GM12864 (cell line): ENCODE measurements at regions not wholly inside any gene's neighbourhood (a gene's known extent, or its start where the extent isn't known, plus 50 kb on each side); places are given as distances from the start of the nearest gene placed in this dataset.

ENCODE experiments used
- DNase-seq: peaks from one replicate; pipeline ENCODE4 v3.0.0-alpha.2; 2011; ENCODE audit warnings: low read depth
- H3K4me3 ChIP-seq: 2 replicates; pipeline ENCODE4 v1.5.1; 2011; ENCODE audit warnings: mild to moderate bottlenecking, low read depth, low read length, control low read depth
- TF ChIP-seq, protein P1 (sequence below): IDR thresholded peaks from 2 replicates; pipeline ENCODE4 v1.5.1; 2011; ENCODE audit warnings: low read depth, mild to moderate bottlenecking, moderate library complexity, low read length, control low read depth, inconsistent platforms; ENCODE audit errors: missing control alignments

DNA sequence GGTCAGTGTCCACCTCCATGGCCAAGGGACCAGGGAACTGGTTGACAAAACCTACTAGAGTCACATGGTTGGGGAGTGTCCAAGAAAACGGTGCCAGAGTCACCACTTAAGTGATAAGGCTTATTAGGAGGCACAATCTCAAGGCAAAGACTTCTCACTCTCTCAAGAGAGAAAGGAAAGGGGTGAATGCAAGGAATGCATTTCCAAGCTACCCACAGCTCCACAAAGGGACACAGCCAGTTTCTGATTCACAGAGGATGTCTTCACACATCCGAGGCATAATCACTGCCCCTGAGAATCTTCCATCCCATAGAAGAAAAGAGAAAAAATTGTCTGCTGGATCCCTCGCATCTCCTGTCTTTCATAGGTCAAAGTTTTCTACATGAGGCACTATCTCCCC, 269.3 kb downstream of the TNS1 start:
- no peak for DNase-seq
- no peak overlapping the region for H3K4me3 ChIP-seq
- TF ChIP-seq, protein P1, sequence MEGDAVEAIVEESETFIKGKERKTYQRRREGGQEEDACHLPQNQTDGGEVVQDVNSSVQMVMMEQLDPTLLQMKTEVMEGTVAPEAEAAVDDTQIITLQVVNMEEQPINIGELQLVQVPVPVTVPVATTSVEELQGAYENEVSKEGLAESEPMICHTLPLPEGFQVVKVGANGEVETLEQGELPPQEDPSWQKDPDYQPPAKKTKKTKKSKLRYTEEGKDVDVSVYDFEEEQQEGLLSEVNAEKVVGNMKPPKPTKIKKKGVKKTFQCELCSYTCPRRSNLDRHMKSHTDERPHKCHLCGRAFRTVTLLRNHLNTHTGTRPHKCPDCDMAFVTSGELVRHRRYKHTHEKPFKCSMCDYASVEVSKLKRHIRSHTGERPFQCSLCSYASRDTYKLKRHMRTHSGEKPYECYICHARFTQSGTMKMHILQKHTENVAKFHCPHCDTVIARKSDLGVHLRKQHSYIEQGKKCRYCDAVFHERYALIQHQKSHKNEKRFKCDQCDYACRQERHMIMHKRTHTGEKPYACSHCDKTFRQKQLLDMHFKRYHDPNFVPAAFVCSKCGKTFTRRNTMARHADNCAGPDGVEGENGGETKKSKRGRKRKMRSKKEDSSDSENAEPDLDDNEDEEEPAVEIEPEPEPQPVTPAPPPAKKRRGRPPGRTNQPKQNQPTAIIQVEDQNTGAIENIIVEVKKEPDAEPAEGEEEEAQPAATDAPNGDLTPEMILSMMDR, result no peak

DNA sequence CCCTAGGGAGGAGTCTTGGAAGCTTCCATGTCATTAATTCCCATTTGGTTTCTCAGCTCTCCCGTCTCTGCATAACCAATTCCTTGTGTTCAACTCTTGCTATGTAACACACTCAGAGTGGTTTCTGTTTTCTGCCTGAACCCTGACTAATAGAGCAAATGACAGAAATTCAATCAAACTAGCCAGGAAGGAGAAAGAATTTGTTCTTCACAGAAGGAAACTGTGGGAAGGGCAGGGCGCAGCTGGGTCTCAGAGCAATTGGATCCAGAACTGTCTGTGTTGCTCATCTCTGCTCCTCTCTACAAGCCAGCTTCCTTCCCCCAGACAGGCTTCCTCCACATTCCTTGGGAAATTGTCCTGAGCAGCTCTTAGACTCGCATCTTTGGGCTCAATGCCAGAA, 269.8 kb downstream of the TNS1 start:
- H3K4me3 ChIP-seq, result no peak overlapping the region
- DNase-seq, result no peak
- TF ChIP-seq, protein P1, result no peak

DNA sequence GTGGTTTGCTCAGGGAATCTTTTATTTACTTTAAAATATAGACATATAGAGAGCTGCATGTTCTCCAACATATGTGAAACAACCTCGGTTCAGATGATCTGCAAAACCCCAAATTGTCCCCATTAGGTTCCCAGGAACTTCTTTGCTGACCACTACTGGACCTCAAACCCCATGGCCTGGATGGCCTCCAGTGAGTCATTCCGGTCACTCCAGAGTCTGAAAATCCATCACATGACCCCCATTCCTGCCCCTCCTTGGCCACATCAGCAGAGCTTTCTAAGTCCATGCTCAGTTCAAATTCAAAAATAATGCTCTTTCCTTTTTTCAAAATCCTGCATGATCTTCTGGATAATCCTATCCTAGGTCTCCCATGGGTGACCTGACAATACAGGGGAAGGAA, 271.0 kb downstream of the TNS1 start:
- DNase-seq, result no peak
- TF ChIP-seq, protein P1, result no peak
- no peak overlapping the region for H3K4me3 ChIP-seq

DNA sequence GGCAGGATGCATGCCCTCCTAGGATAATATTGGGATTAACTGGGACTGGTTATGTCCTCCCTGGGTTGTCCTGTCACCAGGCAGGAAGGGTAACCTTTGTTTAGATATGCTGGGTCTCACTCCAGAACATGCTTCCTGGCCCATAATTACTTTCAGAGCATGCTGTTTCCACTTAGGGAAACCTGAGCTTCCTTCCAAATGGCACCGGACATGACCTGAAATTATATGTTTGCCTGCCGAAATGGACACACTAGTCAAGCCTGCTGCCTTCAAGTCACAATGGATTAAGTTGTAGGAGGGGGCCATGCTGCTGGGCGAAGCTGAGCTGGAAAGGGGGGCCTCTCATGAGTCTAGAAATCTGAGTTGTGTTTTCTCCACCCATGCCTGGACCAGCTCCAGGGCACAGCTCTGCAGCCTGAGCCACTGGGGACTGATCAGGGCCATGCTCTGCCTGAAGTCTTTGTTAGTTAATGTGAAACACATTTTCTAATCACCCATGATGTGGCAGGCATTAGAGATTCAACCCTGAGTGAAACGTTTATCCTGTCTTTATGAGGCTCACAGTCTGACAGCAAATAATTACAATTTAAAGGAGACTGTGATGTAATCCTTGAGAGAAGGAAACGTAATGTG, 273.3 kb downstream of the TNS1 start:
- H3K4me3 ChIP-seq, result no peak overlapping the region
- DNase-seq, result no peak
- TF ChIP-seq, protein P1, result no peak

DNA sequence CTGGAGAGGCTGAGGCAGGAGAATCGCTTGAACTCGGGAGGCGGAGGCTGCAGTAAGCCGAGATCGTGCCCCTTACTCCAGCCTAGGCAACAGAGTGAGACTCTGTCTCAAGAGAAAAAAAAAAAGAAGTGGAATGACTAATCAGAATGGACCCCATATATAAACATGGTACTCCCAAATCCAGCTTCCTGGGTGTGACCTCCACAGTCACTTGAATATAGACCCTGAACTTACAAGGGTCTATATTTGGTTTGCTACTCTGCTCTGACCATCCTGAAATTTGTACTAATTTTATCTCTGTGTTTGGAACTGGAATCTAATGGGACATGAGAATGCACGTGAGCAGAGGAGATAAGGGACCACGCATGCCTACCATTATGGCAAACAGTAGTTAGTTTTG, 275.0 kb downstream of the TNS1 start:
- TF ChIP-seq, protein P1, result no peak
- DNase-seq, result no peak
- H3K4me3 ChIP-seq, result no peak overlapping the region

DNA sequence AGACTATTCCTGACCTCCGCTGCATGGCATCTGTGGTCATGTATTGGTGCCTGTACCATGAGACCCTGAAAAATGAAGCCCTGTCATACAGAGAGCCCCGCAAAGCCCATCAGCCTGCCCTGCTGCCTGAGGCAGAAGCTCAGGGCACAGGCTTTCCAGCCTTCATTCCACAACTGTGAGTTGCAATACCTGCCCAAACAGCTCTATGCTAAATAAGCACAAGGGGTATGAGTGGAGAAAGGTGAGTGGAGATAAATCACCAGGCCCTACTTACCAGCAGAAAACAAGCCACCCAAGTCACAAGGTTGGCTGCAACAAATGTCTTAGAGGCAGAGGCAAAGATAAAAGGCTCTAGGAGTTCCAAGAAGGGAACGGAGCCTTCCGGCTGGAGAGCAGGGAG, 277.4 kb downstream of the TNS1 start:
- H3K4me3 ChIP-seq, result no peak overlapping the region
- TF ChIP-seq, protein P1, result no peak
- DNase-seq, result no peak

DNA sequence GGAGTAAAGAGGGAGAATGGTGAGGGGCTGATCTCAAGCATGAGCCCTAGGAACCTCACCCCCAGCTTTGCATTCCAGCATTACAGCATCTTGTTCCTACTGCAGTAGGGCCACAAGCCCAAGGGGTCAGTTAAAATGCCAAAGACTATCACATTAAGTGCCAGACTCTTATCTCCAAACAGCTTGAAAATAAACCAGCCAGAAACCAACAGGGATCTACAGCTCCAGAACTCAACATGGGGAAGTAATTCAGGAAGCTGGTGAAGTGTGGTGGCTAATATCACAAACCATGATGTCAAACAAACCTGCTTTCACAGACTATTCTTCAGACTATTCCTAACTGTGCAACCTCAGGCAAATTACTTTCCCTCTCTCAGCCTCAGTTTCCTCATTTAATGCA, 278.3 kb downstream of the TNS1 start:
- no peak for DNase-seq
- TF ChIP-seq, protein P1, result no peak

More for the DNA sequence above, 278.3 kb downstream of the TNS1 start:
- H3K4me3 ChIP-seq, result no peak overlapping the region
